Testis (tissue), 2 donors: ENCODE measurements at regions not wholly inside any gene's neighbourhood (a gene's known extent, or its start where the extent isn't known, plus 50 kb on each side); places are given as distances from the start of the nearest gene placed in this dataset.
"Not testable (repeated sequence)": the region's sequence is repeated elsewhere in the genome, so short reads cannot be mapped to it uniquely, and the experiment has no call there.

Experiments
- DNase-seq: peaks from one replicate; pipeline ENCODE4 v3.0.0-alpha.2; 2019
- H3K27ac ChIP-seq, 2 donors: fragments of 200-600 bp; sonication (generic); one replicate each; pipeline ENCODE4 v1.5.1; 2019
- H3K27me3 ChIP-seq: fragments of 200-600 bp; sonication (generic); one replicate; pipeline ENCODE4 v1.5.1; 2019
- H3K36me3 ChIP-seq: fragments of 200-600 bp; sonication (generic); one replicate; pipeline ENCODE4 v1.5.1; 2017; ENCODE audit warnings: low read depth; ENCODE audit errors: missing control alignments
- H3K4me1 ChIP-seq: fragments of 200-600 bp; sonication (generic); one replicate; pipeline ENCODE4 v1.5.1; 2019
- H3K4me3 ChIP-seq, 2 donors: fragments of 200-600 bp; sonication (generic); one replicate each; pipeline ENCODE4 v1.5.1; 2017 to 2019
- H3K9me3 ChIP-seq: fragments of 200-600 bp; sonication (generic); one replicate; pipeline ENCODE4 v1.5.1; 2017
- CTCF ChIP-seq, 3 experiments: fragments of 450-650 bp in 2 of 3; fragments of 200-600 bp in 1 of 3; sonication (generic) in 1 of 3; IDR thresholded peaks; one replicate each; pipeline ENCODE4 v1.5.1; 2016 to 2019; ENCODE audit warnings: antibody characterized with exemption in 3 of 3, mild to moderate bottlenecking in 2 of 3, moderate library complexity in 1 of 3
- POLR2A ChIP-seq: fragments of 450-650 bp; IDR thresholded peaks from one replicate; pipeline ENCODE4 v1.6.1; 2017; ENCODE audit warnings: antibody characterized with exemption, mild to moderate bottlenecking, moderate library complexity
- WGBS, 2 donors: methylation state at CpG; one replicate each; pipeline ENCODE4 v1.1.5; 2018; 5-methylcytosine and 5-hydroxymethylcytosine counted together
- intact Hi-C: fragments of 100-400 bp; cut with DNase I; formaldehyde crosslinking; loops from one replicate; pipeline ENCODE4 v1.15.1; 2023; ENCODE audit warnings: low total_unique reads

GRCh38 chr6:84866715-84867114 lies 102.3 kb upstream of the TBX18 start:
- WGBS, 2 donors = 32 to 33% methylated on average over 1 of the region's 1 CpG
- no peak for DNase-seq
- no peak overlapping the region for H3K4me3 ChIP-seq
- no peaks in the 10 kb centered on the region for H3K27me3 ChIP-seq
- H3K36me3 ChIP-seq = no peaks in the 10 kb centered on the region
- H3K4me1 ChIP-seq = no peaks in the 10 kb centered on the region
- no peak for TF ChIP-seq POLR2A
- TF ChIP-seq CTCF (IDR thresholded peaks at IDR 0.05) = no peak
- no peak overlapping the region for H3K27ac ChIP-seq
- H3K9me3 ChIP-seq = no peaks in the 10 kb centered on the region
- intact Hi-C loops = no loop called here

- H3K4me3 ChIP-seq, H3K9me3 ChIP-seq, intact Hi-C loops, H3K27ac ChIP-seq, DNase-seq, H3K36me3 ChIP-seq, H3K27me3 ChIP-seq, H3K4me1 ChIP-seq: not testable (repeated sequence)
- 91 to 94% methylated on average over 1 of the region's 1 CpG for WGBS, 2 donors
Measured at GRCh38 chr6:84865372-84865771, 101.0 kb upstream of the TBX18 start.

GRCh38 chr6:84862843-84863242 lies 98.4 kb upstream of the TBX18 start:
- H3K9me3 ChIP-seq = no peaks in the 10 kb centered on the region
- no peaks in the 10 kb centered on the region for H3K27me3 ChIP-seq
- TF ChIP-seq POLR2A (no peak), CTCF (IDR thresholded peaks at IDR 0.05) (no peak)
- no peak for DNase-seq
- intact Hi-C loops = no loop called here
- H3K4me1 ChIP-seq = no peaks in the 10 kb centered on the region
- H3K4me3 ChIP-seq = no peak overlapping the region
- 52 to 61% methylated on average over 1 of the region's 1 CpG for WGBS, 2 donors
- H3K36me3 ChIP-seq = no peaks in the 10 kb centered on the region
- no peak overlapping the region for H3K27ac ChIP-seq

GRCh38 chr6:84860920-84861319 lies 96.5 kb upstream of the TBX18 start:
- Histone ChIP-seq H3K4me1 (no peaks in the 10 kb centered on the region), H3K9me3 (no peaks in the 10 kb centered on the region), H3K36me3 (no peaks in the 10 kb centered on the region), H3K4me3 (no peak overlapping the region), H3K27me3 (no peaks in the 10 kb centered on the region), H3K27ac (no peak overlapping the region)
- TF ChIP-seq POLR2A (no peak), CTCF (IDR thresholded peaks at IDR 0.05) (no peak)
- DNase-seq = no peak
- intact Hi-C loops = no loop called here
- WGBS, 2 donors = 77 to 82% methylated on average over 2 of the region's 2 CpGs

GRCh38 chr6:84860509-84860908 lies 96.1 kb upstream of the TBX18 start:
- Histone ChIP-seq H3K27ac (no peak overlapping the region), H3K9me3 (no peaks in the 10 kb centered on the region), H3K36me3 (no peaks in the 10 kb centered on the region), H3K4me3 (no peak overlapping the region), H3K27me3 (no peaks in the 10 kb centered on the region), H3K4me1 (no peaks in the 10 kb centered on the region)
- intact Hi-C loops = no loop called here
- TF ChIP-seq POLR2A (no peak), CTCF (IDR thresholded peaks at IDR 0.05) (no peak)
- DNase-seq = no peak
- 60 to 61% methylated on average over 6 of the region's 6 CpGs for whole genome bisulfite sequencing, 2 donors
